HL-60 (cell line): ENCODE measurements at regions not wholly inside any gene's neighbourhood (a gene's known extent, or its start where the extent isn't known, plus 50 kb on each side); places are given as distances from the start of the nearest gene placed in this dataset.

Experiments used
- DNase-seq, 2 experiments: peaks; one replicate each; pipeline ENCODE4 v3.0.0-alpha.2; 2010 to 2020; ENCODE audit warnings: low read depth in 1 of 2, low spot score in 1 of 2
- H3K27ac ChIP-seq: fragments of 250-450 bp; sonication (Bioruptor Pico); replicated peaks from 2 replicates; pipeline ENCODE4 v1.5.1; 2020; ENCODE audit warnings: mild to moderate bottlenecking, moderate library complexity
- H3K27me3 ChIP-seq: fragments of 250-450 bp; sonication (Bioruptor Pico); 2 replicates; pipeline ENCODE4 v1.5.1; 2021; ENCODE audit warnings: mild to moderate bottlenecking, moderate library complexity; ENCODE audit not compliant: insufficient read depth, poor library complexity, severe bottlenecking
- H3K4me3 ChIP-seq: replicated peaks from 2 replicates; pipeline ENCODE4 v1.5.1; 2011; ENCODE audit warnings: mild to moderate bottlenecking, control low read depth, low read length; ENCODE audit not compliant: insufficient read depth
- CTCF ChIP-seq: IDR thresholded peaks from one replicate; pipeline ENCODE4 v1.5.1; 2011; ENCODE audit warnings: low read length, control low read depth, inconsistent platforms; ENCODE audit not compliant: insufficient read depth
- GABPA ChIP-seq: IDR thresholded peaks from 2 replicates; pipeline ENCODE4 v1.6.1; 2012; ENCODE audit warnings: low read depth
- POLR2AphosphoS5 ChIP-seq: IDR thresholded peaks from 2 replicates; pipeline ENCODE4 v1.6.1; 2012; ENCODE audit warnings: low read depth
- SPI1 ChIP-seq: IDR thresholded peaks from 2 replicates; pipeline ENCODE4 v1.6.1; 2012; ENCODE audit warnings: low read depth, mild to moderate bottlenecking, borderline replicate concordance
- TF ChIP-seq, protein P1 (sequence below): IDR thresholded peaks from 2 replicates; pipeline ENCODE4 v1.6.1; 2012; ENCODE audit warnings: low read depth; ENCODE audit not compliant: insufficient replicate concordance

- H3K27me3 ChIP-seq, result no peaks in the 10 kb centered on the region
- no peak for TF ChIP-seq POLR2AphosphoS5
- TF ChIP-seq SPI1, result peak; percentile 20; the same call in 1 of the 2 replicates
- TF ChIP-seq GABPA, result no peak
- TF ChIP-seq CTCF, result no peak
- no peak for DNase-seq
- no peak overlapping the region for H3K4me3 ChIP-seq
- no peak overlapping the region for H3K27ac ChIP-seq
These were observed 117.2 kb downstream of the SLC25A24 start for GRCh38 chr1:108082738-108083562.

- Histone ChIP-seq H3K27ac (no peak overlapping the region), H3K4me3 (no peak overlapping the region), H3K27me3 (no peaks in the 10 kb centered on the region)
- TF ChIP-seq, protein P1, sequence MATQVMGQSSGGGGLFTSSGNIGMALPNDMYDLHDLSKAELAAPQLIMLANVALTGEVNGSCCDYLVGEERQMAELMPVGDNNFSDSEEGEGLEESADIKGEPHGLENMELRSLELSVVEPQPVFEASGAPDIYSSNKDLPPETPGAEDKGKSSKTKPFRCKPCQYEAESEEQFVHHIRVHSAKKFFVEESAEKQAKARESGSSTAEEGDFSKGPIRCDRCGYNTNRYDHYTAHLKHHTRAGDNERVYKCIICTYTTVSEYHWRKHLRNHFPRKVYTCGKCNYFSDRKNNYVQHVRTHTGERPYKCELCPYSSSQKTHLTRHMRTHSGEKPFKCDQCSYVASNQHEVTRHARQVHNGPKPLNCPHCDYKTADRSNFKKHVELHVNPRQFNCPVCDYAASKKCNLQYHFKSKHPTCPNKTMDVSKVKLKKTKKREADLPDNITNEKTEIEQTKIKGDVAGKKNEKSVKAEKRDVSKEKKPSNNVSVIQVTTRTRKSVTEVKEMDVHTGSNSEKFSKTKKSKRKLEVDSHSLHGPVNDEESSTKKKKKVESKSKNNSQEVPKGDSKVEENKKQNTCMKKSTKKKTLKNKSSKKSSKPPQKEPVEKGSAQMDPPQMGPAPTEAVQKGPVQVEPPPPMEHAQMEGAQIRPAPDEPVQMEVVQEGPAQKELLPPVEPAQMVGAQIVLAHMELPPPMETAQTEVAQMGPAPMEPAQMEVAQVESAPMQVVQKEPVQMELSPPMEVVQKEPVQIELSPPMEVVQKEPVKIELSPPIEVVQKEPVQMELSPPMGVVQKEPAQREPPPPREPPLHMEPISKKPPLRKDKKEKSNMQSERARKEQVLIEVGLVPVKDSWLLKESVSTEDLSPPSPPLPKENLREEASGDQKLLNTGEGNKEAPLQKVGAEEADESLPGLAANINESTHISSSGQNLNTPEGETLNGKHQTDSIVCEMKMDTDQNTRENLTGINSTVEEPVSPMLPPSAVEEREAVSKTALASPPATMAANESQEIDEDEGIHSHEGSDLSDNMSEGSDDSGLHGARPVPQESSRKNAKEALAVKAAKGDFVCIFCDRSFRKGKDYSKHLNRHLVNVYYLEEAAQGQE, result no peak
- TF ChIP-seq GABPA, result no peak
- TF ChIP-seq CTCF, result no peak
- TF ChIP-seq SPI1, result no peak
- no peak for TF ChIP-seq POLR2AphosphoS5
- DNase-seq, result no peak
These were observed 117.0 kb upstream of the VAV3 start for GRCh38 chr1:108082001-108082400.

- TF ChIP-seq SPI1, result no peak
- TF ChIP-seq, protein P1, result no peak
- no peak for TF ChIP-seq CTCF
- no peak for TF ChIP-seq POLR2AphosphoS5
- no peak for TF ChIP-seq GABPA
- H3K27me3 ChIP-seq, result no peaks in the 10 kb centered on the region
- no peak overlapping the region for H3K27ac ChIP-seq
- no peak overlapping the region for H3K4me3 ChIP-seq
- no peak for DNase-seq
These were observed 115.5 kb upstream of the VAV3 start for GRCh38 chr1:108080448-108080847.
